ENCODE measurements at regions not wholly inside any gene's neighbourhood (a gene's known extent, or its start where the extent isn't known, plus 50 kb on each side); places are given as distances from the start of the nearest gene placed in this dataset.

GRCh38 chr10:130921911-130922440 is 389.5 kb downstream of the TCERG1L start:
- Histone ChIP-seq H3K4me3 (no peak overlapping the region), H3K9me3 (peaks cover 0 to 7% (median 2%) of the 10 kb centered on the region in 8 donors), H3K27ac (no peak overlapping the region), H3K27me3 (replicated peaks in 1 of 7) (peaks cover 0 to 17% (median 0%) of the 10 kb centered on the region in 7 donors), H3K4me1 (no peaks in the 10 kb centered on the region), H3K36me3 (no peaks in the 10 kb centered on the region)
- 85 to 90% (median 86%) methylated on average over 8 of the region's 8 CpGs for WGBS, 5 donors
- DNase-seq, result no peak
- intact Hi-C loops (cut with DNase I; ENCODE audit: low total_unique reads), result no loop called here
- TF ChIP-seq POLR2A (IDR thresholded peaks at IDR 0.05) (no peak), POLR2AphosphoS5 (IDR thresholded peaks at IDR 0.05) (no peak), CTCF (IDR thresholded peaks at IDR 0.05 in 8 of 11, conservative IDR thresholded peaks at IDR 0.05 in 3 of 11) (no peak)

GRCh38 chr10:130923596-130923995 is 387.9 kb downstream of the TCERG1L start:
- 54 to 68% (median 61%) methylated on average over 5 of the region's 5 CpGs for WGBS, 5 donors
- TF ChIP-seq POLR2A (IDR thresholded peaks at IDR 0.05), result no peak

GRCh38 chr10:130924138-130924819 is 387.2 kb downstream of the TCERG1L start:
- TF ChIP-seq CTCF (IDR thresholded peaks at IDR 0.05 in 8 of 11, conservative IDR thresholded peaks at IDR 0.05 in 3 of 11) (no peak), POLR2A (IDR thresholded peaks at IDR 0.05) (no peak), POLR2AphosphoS5 (IDR thresholded peaks at IDR 0.05) (no peak)
- Histone ChIP-seq H3K4me3 (no peak overlapping the region), H3K4me1 (no peaks in the 10 kb centered on the region), H3K9me3 (no peaks in the 10 kb centered on the region), H3K27me3 (replicated peaks in 1 of 7) (peaks cover 0 to 31% (median 0%) of the 10 kb centered on the region in 7 donors), H3K36me3 (no peaks in the 10 kb centered on the region), H3K27ac (no peak overlapping the region)
- 39 to 44% (median 40%) methylated on average over 16 to 17 of the region's 17 CpGs for WGBS, 5 donors
- intact Hi-C loops (cut with DNase I; ENCODE audit: low total_unique reads), result no loop called here
- no peak for DNase-seq

More at GRCh38 chr10:130923596-130923995, 387.9 kb downstream of the TCERG1L start:
- no peak for DNase-seq
- Histone ChIP-seq H3K4me1 (no peaks in the 10 kb centered on the region), H3K27ac (no peak overlapping the region), H3K36me3 (no peaks in the 10 kb centered on the region), H3K27me3 (replicated peaks in 1 of 7) (peaks cover 0 to 26% (median 0%) of the 10 kb centered on the region in 7 donors), H3K9me3 (no peaks in the 10 kb centered on the region), H3K4me3 (no peak overlapping the region)
- intact Hi-C loops (cut with DNase I; ENCODE audit: low total_unique reads), result no loop called here

- H3K36me3 ChIP-seq, result no peaks in the 10 kb centered on the region
- WGBS, 5 donors, result 81 to 100% (median 84%) methylated on average over 1 of the region's 1 CpG
- H3K27me3 ChIP-seq (replicated peaks in 1 of 7), result peaks cover 0 to 40% (median 0%) of the 10 kb centered on the region in 7 donors
- no peak overlapping the region for H3K4me3 ChIP-seq
- intact Hi-C loops (cut with DNase I; ENCODE audit: low total_unique reads), result no loop called here
- no peaks in the 10 kb centered on the region for H3K4me1 ChIP-seq
- H3K27ac ChIP-seq, result no peak overlapping the region
- DNase-seq, result no peak
- H3K9me3 ChIP-seq, result no peaks in the 10 kb centered on the region
- TF ChIP-seq POLR2AphosphoS5 (IDR thresholded peaks at IDR 0.05), result no peak
- TF ChIP-seq CTCF (IDR thresholded peaks at IDR 0.05 in 8 of 11, conservative IDR thresholded peaks at IDR 0.05 in 3 of 11), result no peak
- TF ChIP-seq POLR2A (IDR thresholded peaks at IDR 0.05), result no peak
Observed at GRCh38 chr10:130926442-130926841, 385.1 kb downstream of the TCERG1L start.
